ENCODE measurements at regions not wholly inside any gene's neighbourhood (a gene's known extent, or its start where the extent isn't known, plus 50 kb on each side); places are given as distances from the start of the nearest gene placed in this dataset.

DNA sequence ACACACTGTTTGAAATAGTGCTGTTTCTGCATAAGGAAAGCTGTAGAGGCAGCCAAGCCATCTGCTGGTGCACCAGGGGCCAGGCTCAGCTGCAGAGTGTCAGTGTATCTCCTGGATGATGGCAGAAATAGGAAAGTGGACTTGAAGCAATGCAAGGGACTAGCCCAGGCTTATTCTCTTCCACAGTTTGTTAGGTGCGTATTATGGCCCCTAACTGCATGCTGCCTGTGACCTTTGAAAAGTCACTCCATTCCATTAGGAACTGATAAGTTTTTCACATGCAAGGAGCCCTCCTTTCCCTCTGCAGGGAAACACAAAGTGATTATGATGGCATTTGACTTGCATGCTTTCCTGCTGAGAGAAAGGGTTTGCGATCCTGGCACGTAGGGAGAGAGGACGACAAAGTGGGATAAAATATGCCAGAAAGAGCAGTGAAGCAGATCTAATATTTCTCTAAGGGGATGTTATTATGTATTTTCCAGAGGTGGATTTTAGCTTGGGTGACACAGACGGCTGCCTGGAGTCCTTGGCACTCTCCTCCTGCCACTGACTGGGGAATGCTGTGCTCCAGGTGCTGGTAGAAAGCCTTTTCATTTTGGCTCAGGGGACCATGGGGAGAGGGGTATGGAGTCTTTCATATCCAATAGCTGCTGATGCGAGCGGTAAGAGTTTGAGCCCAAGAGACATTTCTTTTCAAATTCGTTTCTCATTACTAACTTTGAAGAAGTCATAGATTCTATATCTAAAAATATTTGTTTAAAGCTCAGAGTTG is 402.1 kb upstream of the B3GALT2 start:
- H3K4me3 ChIP-seq (ENCODE audit: low read depth, low read length) = no peak overlapping the region
- no peak for TF ChIP-seq CTCF (IDR thresholded peaks at IDR 0.05; ENCODE audit: borderline replicate concordance, insufficient read depth, low read depth, low read length)

DNA sequence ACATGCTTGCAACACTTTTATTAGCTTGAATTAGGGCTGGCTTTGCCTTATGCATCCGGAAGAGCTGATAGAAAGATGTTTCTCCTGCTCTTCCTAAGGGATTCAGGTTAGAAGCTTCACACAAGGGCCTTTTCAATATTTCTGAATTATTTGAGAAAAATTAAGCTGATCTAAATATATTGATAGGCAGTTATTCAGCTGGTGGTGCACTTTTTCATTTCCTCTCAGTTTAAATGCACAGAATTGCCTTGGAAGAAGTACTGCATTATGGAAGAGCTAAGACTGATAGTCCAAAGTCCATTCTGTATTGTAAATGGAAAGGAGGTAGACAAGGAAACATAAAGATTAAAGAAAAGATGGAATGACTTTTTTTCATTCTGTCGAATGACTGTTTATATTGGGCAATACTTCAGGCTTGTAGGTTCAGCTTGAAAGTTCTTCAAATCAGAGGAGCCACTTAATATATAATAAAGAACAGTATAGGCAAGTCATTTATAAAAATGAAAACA is 398.4 kb upstream of the B3GALT2 start:
- no peak overlapping the region for H3K4me3 ChIP-seq (ENCODE audit: low read depth, low read length)
- no peak for TF ChIP-seq CTCF (IDR thresholded peaks at IDR 0.05; ENCODE audit: borderline replicate concordance, insufficient read depth, low read depth, low read length)

DNA sequence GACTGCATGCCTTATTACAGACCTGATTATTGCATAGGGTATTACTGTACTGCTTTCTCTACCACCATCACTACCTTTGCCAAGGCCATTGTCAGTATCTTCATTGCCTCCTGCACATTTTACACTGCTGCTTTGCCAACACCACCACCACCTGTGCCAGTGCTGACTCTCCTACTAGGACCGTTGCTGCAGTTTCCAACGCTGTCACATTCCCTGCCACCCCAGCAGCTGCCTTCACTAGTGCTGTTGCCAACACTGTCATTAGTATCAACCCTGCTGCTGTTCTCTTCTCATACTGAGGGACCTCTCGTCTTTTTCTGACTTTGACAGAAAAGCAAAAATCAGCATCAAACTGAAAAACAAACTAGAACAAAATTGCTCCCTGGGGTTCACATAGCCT is 394.9 kb upstream of the B3GALT2 start:
- no peak overlapping the region for H3K4me3 ChIP-seq (ENCODE audit: low read depth, low read length)
- no peak for TF ChIP-seq CTCF (IDR thresholded peaks at IDR 0.05; ENCODE audit: borderline replicate concordance, insufficient read depth, low read depth, low read length)

GRCh38 chr1:193580419-193580818 is 394.0 kb upstream of the B3GALT2 start:
- no peak for TF ChIP-seq CTCF (IDR thresholded peaks at IDR 0.05; ENCODE audit: borderline replicate concordance, insufficient read depth, low read depth, low read length)
- H3K4me3 ChIP-seq (ENCODE audit: low read depth, low read length) = no peak overlapping the region

- no peak overlapping the region for H3K4me3 ChIP-seq (ENCODE audit: low read depth, low read length)
- no peak for TF ChIP-seq CTCF (IDR thresholded peaks at IDR 0.05; ENCODE audit: borderline replicate concordance, insufficient read depth, low read depth, low read length)
Observed at GRCh38 chr1:193579323-193579722, 392.9 kb upstream of the B3GALT2 start.

- H3K4me3 ChIP-seq (ENCODE audit: low read depth, low read length) = no peak overlapping the region
- TF ChIP-seq CTCF (IDR thresholded peaks at IDR 0.05; ENCODE audit: borderline replicate concordance, insufficient read depth, low read depth, low read length) = no peak
Observed at GRCh38 chr1:193574913-193575312, 388.5 kb upstream of the B3GALT2 start.

- no peak for TF ChIP-seq CTCF (IDR thresholded peaks at IDR 0.05; ENCODE audit: borderline replicate concordance, insufficient read depth, low read depth, low read length)
- no peak overlapping the region for H3K4me3 ChIP-seq (ENCODE audit: low read depth, low read length)
Observed at GRCh38 chr1:193569983-193570269, 383.5 kb upstream of the B3GALT2 start.

Measured in GM12875 (cell line).